GM21515 (cell line): ENCODE measurements at regions not wholly inside any gene's neighbourhood (a gene's known extent, or its start where the extent isn't known, plus 50 kb on each side); places are given as distances from the start of the nearest gene placed in this dataset.
"Not testable (repeated sequence)": the region's sequence is repeated elsewhere in the genome, so short reads cannot be mapped to it uniquely, and the experiment has no call there.

ENCODE experiments used
- ATAC-seq: cut with Tn5 transposase; IDR thresholded peaks from one replicate; pipeline ENCODE4 v1.9.1; 2021; ENCODE audit not compliant: unreplicated experiment

DNA sequence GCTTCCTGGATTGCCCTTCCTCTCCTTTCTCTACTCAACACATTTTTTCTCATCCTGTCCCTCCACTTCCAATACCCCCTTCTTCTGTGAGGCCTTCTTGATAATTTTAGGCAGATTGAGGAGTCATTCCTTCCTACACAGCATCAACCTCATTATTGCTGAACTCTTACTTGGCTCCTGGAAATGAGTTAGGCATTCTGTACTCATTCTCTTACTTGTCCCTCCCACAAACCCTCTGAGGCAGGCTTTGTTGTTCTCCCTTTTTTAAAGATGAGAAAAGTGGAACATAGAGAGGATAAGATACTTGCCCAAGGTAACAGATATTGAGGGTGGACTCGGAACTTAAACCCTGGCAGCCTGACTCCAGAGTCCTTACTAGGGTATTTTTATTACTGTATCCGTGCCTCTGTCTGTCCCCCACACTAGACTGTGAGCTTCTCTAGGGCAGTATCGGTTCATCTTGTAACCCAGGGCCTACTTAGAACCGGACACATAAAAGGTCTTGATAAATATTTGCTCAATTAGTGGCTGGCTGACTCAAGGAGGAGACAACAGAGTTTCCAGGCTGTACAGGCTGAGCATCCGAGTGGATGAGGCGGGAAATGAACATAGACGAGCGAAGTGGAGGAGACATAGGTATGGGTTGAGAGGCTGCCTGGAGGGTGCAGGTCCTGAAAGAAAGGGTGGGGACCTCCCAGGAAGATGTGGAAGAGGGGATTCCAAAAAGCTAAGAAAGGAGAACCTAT is 148.7 kb upstream of the ATP2B2 start:
- ATAC-seq = no peak

DNA sequence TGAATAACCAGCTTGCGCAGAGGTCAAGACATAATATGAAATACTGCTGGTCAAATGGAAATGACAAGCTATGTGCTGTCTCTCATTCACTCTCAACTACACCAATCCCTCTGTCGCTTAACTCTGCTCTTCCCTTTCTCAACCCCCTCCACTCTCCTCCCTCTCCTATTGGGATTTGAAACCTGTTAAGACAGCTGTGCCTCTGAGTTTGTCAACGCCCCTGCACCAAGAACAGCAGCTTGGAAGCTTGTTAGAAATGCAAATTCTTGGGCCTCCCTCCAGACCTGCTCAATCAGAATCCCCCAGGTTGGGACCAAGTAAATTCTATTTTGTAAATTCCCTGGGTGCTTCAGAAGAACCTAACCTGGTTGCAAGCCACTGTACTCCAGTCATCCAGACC is 149.7 kb upstream of the ATP2B2 start:
- no peak for ATAC-seq

DNA sequence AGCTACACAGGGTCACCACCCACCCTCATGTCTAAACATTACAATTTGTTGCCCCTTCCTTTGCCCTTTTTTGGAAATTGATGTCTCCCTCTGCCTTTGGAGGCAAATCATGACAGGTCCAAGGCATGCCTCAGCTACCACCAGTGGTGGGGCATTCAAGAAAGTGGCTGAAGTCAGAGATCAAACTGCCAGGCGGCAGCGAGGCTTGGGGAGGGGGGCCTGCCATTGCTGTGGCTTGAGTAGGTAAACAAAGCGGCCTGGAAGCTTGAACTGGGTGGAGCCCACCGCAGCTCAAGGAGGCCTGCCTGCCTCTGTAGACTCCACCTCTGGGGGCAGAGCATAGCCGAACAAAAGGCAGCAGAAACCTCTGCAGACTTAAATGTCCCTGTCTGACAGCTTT is 152.0 kb upstream of the ATP2B2 start:
- ATAC-seq = not testable (repeated sequence)

DNA sequence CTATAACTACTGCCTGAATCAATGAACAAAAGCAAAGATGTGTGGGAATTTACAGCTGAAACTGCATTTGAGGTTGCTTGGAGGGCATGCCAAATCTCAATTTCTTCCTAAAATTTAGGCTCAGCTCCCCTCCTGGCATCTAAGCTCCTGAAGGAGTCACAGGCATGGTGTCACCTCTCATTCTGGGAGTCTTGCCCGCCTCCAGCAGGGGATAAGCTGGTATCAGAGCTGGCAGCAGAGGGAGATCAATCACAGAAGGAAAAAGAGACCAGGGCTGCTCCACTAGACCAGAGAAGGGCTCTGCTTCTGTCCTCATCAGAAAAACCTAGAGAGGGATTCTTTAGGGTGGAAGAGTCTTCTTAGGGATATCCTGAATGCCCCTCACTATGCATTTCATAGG is 150.4 kb upstream of the SLC6A11 start:
- no peak for ATAC-seq

DNA sequence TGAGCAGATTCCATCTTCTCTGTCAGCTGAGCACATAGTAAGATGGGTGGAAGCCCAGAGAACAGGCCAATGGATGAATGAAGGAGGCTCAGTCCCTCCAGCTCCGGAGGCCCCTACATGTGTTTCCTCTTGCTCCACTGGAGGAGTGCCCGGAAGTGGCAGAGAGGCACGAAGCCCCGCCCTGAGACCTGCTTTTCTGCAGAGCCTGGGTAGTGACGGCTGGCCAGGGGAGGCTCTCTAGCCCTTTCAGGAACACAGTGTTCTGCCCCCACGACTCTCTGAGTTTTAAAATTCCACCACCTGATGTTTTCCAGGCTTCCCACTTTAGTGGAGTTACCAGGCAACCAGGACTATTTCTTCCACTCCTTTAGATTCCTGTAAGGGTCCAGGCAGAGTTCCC is 149.4 kb upstream of the SLC6A11 start:
- no peak for ATAC-seq

DNA sequence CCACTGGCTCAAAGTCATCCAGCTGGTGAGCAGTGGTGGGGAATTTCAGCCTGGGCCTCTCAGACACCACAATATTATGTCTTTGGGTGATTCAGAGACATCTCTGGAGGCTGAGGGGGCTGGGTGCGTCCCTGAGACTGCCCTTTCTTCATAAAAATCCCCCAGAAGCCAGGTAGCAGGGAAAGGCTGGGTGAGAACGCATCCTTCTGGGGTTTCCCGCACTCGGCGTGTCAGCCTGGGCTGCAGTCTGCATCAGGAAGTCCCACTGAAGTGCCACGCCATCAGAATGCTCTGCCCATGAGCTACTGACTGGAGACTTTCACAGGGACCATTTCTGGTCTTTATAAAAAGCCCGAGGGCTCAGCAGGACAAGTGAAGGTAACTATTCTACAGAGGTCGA is 148.8 kb upstream of the SLC6A11 start:
- no peak for ATAC-seq

DNA sequence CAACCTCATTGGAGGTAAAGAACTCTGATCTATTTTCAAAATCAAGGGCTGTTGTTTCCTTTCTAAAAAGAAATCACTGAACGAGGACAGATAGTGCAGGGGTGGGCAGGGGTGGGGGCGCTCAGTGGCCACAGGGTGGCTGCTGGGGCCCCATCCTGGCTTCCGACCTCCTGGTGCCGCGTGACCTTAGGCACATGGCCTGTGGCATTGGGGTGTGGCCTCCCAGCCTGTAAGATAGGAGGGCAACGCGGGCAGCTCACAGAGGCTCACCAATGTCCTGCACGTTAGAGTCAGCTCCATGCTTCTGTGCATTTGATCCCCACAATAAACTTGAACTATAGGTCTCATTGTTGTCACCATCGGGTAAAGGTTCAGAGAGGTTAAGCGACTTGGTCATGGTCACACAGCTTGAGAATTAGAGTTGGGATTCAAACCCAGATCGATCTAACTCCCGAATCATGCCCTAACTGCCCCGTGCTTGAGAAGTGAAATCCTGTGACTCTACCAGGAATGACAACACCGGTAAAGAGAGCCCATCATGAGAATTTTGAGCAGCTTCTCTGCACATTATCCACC is 148.0 kb upstream of the SLC6A11 start:
- no peak for ATAC-seq

DNA sequence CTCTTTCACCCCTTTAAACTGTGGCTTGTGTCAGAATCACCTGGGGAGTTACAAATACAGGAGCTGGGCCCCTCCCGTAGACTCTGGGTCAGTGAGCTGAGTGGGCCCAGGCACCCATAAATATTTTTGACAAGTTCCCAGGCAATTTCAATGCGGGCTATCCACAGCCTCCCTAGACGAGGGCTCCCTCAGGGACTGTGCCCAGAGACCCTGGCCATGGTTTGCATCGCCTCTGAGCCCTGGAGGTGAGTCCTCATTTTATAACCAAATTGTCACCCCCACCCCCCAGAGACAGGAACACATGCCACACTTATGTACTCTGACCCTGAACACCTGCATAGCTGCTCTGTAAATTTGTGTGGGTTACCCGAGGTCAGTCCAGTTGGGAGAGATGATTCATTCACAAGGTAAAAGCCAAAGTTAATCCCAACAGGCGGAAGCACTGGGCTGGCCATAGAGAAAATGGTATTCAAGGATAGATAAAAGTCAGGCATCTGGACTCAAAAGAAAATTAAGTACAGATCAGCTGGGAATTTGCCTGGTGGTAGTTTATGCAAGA is 146.5 kb upstream of the SLC6A11 start:
- no peak for ATAC-seq

DNA sequence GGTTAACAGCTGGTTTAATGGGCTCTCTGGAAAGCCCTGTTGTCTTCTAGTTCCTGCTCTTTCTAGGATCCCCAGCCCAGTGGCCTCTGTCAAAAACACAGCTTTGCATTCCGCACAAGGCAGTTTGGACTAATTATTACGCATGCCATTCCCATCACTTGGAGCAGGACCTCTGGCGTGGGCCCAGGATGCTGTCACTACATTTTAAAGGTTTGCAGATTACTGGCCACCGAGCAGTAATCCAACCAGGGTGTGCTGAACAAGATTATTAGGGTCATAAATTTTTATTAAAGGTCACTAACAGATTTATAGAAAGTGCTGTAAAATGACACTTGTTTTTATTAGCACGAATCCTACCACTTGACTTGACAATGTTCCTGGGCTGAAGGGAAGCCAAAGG is 143.6 kb upstream of the SLC6A11 start:
- ATAC-seq = no peak

DNA sequence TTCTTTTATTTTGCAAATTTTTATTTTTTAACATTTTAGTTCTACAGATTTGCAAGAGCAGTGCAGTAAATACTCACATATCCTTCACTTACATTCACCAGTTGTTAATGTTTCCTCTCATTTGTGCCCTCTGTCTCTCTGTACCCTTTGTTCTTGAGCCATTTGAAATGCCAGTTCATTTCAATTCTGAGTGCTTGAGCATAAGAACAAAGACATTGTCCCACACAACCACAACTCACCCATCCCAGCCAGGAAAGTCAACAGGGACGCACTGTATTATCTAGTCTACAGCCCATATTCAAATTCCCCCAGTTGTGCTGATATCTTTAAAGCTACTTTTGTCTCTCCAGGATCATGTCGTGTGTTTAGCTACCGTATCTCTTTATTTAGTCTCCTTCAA is 141.4 kb upstream of the SLC6A11 start:
- ATAC-seq = no peak

DNA sequence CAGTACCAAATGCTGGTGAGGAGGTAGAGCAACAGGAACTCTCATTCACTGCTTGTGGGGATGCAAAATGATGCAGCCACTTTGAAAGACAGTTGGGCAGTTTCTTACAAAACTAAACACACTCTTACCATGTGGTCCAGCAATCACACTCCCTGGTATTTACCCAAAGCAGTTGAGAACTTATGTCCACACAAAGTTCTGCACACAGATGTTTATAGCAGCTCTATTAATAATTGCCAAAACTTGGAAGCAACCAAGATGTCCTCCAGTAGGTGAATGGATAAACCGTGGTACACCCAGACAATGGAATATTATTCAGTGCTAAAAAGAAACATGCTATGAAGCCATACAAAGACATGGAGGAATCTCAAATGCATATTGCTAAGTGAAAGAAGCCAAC is 139.1 kb upstream of the SLC6A11 start:
- ATAC-seq = no peak

DNA sequence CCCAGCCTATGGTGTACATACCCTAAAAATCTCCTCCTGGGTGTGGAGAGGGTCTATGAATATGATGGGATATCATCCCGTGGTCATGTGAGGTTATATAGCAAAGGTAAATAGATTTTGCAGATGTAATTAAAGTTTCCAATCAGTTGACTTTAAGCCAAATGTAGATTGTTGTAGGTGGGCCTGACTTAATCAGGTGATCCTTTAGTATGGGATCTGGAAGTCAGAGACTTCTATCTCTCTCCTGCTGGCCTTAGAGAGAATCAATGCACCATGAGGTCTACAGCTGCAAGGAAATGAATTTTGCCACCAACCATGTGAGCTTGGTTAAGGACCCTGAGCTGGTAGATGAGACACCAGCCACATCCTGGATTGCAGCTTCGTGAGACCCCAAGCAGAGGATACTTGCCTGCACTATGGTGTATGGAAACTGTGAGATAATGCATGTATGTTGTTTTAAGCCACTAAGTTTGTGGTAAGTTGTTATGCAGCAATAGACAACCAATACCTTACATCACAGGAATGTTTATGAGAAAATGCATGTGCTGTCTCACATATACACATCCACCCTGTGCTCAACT is 137.1 kb upstream of the SLC6A11 start:
- no peak for ATAC-seq

DNA sequence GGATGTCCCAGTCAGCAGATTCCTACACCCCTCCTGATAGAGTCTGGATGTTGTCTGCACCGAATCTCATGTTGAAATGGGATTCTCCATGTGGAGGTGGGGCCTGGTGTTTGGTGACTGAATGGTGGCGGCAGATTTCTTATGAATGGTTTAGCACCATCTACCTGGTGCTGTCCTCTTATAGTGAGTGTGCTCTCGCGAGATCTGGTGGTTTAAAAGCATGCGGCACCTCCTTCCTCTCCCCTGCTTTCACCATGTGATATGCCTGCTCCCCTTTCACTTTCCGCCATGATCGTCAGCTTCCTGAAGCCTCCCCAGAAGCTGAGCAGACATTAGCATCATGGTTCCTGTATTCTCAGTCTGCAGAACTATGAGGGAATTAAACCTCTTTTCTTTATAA is 135.2 kb upstream of the SLC6A11 start:
- no peak for ATAC-seq

DNA sequence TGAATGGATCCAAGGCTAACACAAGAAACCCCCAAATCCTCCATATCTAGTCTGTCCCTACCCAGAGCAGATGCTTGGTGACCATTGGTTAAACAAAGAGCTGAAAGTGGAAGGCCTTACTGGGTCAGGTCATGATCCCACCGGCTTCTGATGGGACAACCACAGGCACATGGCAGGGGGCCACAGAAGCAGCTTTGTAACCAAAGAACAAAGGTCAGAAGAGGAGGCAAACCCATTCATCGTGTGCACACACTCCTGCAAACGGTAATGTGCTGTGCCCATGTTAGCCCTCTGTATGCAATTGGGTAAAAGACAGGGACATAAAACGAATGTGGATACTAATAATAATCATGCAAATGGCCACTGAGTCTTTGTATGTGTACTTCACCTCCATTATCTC is 133.3 kb upstream of the SLC6A11 start:
- no peak for ATAC-seq

DNA sequence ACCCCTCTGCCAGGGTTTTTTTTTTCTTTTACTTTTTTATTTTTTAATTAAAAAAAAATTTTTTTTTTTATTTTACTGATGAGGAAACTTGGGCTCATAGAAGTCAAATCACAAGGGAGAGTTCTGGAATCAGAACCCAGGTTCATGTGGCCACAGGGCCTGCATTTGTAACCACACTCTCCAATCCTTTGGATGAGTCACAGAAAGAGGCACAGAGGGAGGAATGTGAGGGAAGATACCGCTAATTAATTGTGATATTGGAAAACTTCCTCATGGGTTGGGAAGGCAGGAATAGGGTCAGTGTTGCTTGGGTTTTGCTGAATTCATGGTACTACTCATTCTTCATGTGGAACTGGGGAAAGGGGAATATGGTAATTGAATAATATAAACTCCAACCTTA is 132.9 kb upstream of the SLC6A11 start:
- ATAC-seq = no peak

DNA sequence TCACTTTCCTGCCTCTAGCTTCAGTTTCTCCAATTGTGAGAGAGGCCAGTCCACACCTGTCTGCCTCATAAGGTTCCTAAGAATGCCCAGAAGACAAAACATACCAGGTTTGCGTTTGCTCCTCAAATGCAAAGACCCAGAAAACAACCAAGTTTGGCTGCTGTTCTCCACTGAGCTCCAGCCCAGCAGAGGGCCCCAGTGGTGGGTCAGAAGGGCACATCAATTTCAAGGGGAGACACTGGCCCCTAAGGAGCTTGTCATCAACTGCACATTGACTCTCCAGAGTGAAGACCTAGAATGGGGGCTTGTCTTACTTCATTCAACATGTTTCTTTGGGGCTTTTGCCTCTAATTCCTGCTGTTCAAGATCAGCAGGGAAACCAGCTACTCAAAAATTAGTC is 127.9 kb upstream of the SLC6A11 start:
- ATAC-seq = no peak

DNA sequence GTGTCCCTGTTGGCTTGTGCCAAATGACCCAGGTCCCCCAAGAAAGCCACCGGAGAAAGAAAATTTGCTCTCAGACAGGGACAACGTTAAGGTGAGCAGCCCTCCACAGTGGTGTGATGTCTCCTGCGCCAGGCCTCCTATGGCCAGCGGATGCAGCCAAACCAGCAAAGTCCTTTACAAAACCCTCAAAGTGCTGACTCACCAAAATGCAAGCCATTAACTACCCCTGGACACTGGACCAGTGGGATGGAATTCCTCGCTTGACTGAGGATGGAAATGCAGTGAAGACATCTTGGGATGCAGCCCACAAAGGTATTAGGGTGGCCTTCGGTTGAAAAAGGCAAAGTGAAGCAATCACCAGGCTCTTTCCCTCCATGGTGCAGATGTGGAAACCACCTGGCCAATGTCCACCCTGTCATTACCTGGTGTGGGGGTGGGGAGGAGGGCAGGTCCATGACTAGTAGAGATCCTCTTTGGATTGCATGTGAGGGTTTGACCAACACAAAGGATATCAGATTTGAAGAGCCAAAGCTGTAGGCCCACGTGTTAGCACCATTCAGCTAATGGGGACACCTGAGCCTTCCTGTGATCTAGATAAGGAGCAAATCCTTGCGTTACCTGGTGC is 127.4 kb upstream of the SLC6A11 start:
- ATAC-seq = no peak

DNA sequence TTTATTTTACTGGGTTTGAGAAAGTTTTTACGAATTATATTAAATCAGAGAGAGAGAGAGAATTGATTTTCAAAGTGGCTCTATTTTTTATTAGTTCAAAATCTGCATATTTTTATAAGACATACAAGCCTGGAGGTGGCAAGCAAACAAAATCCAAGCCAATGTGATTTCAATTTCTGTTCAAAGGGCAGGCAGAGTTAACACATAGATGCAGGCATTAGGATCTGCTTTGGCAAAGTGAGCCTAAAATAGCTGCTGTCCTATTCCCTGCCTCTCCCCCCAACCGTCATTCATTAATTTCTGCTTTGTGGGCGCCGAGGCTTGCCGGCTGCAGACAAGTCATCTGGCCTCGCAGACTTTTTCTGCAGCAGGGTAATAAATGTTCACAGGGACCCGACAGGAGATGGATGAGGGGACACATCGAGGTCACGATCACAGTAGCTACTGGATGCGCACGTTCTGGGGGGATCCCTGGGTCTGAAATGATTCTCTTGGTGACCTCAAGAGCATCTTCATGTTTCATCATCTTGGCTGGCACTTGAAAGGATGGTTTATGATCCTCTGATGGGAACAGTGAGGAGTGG is 123.9 kb upstream of the SLC6A11 start:
- no peak for ATAC-seq

DNA sequence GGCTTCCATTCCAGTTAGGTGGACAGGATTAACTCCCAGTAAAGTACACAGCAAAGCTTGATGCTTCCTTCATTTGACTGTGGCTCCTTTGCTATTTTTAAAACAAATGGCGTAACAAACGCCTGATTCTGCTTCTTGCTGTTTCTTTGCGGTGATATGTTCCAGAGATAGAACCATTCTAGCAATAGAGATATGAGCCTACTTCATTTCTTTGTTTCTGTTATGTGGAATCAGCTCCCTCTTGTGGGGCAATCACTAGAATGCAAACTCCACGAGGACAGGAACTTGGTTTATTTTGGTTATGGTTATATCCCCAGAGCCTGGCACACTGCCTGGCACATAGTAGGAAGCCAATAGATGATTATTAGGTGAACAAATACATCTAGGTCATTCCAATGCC is 122.6 kb upstream of the SLC6A11 start:
- no peak for ATAC-seq

DNA sequence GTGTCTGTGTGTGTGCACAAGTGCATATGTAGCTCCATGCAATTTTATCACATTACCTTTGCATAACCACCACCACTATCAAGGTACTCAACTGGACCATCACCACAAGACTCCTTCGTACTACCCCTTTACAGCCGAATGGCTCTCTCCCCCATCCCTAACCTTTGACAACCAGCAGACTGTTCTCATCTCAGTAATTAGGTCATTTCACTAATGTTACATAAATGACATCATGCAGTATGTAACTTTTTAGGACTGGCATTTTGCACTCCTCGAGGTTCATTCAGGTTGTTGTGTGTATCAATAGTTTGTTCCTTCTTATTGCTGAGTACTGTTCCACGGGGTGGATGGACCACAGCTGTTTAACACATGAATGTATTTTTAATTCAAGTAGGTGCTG is 121.8 kb upstream of the SLC6A11 start:
- ATAC-seq = no peak

DNA sequence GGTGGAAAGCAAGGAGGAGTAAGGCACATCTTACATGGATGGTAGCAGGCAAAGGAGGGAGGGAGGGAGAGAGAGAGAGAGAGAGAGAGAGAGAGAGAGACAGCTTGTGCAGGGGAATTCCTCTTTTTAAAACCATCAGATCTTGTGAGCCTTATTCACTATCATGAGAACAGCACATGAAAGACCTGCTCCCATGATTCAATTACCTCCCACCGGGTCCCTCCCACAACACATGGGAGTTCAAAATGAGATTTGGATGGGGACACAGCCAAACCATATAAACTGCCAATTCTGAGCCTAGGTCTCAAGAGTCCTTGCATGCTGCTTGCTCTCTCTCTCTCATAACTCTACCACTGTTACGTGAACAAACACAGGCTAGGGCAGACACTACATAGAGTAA is 120.8 kb upstream of the SLC6A11 start:
- not testable (repeated sequence) for ATAC-seq
